ENCODE measurements at regions not wholly inside any gene's neighbourhood (a gene's known extent, or its start where the extent isn't known, plus 50 kb on each side); places are given as distances from the start of the nearest gene placed in this dataset.

DNA sequence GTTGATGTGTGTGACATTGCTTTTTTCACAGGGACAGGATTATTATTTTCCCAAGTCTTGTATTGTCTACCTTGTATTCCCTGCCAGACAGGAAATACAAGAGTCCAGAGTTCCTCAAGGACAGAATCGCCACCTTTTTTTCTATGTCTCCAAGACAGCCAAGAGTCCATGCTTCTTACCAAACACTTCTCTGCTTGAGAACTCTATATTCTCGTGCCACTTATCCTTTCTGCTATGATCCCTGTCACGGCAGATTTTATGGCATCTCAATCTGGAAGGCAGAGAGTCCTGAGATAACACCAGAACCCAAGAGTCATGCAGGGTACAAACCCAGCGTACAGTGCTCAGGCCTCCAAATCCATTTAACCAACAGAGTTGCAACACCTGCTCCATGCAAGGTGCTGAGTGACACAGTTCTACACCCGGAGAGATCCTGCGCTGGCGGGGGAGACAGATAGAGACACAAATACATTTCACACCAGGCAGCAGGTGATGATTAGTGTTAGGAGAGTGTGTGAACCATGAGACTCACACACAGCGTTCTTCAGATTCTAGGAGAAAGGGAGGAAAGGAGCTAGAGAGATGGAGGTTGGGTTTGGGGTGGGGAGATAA is 107.6 kb downstream of the NAV1 start:
- DNase-seq (ENCODE audit: low spot score in 2 of 2) (no peak), ATAC-seq (no peak)
- no peak overlapping the region for H3K27ac Mint-ChIP-seq
- H3K36me3 Mint-ChIP-seq: no peaks in the 10 kb centered on the region
- H3K9me3 Mint-ChIP-seq: no peaks in the 10 kb centered on the region

DNA sequence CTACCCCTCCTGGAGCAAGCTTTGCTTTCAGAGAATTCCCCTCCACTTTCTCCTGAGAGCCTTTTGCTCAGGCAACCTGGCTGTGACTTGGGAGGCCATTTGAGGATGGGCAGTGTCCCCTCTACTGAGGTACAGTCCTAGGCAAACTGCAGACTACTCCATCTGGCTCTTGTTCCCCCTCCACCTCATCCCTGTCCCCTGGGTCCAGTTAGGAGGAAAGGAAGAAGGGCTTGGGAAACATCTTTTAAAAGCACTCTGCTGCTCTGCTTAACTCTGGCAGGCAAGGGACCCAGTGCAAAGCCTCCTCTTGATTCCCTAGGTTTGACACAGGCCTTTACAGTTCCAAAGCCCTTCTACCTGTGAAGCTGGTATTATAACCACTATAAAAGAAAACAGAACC is 108.2 kb downstream of the NAV1 start:
- no peak for DNase-seq (ENCODE audit: low spot score in 2 of 2)
- no peaks in the 10 kb centered on the region for H3K9me3 Mint-ChIP-seq
- H3K27ac Mint-ChIP-seq: no peak overlapping the region
- no peak for ATAC-seq
- H3K36me3 Mint-ChIP-seq: no peaks in the 10 kb centered on the region

- H3K27ac Mint-ChIP-seq: no peak overlapping the region
- H3K9me3 Mint-ChIP-seq: no peaks in the 10 kb centered on the region
- ATAC-seq (no peak), DNase-seq (ENCODE audit: low spot score in 2 of 2) (no peak)
- no peaks in the 10 kb centered on the region for H3K36me3 Mint-ChIP-seq
These were observed 108.8 kb downstream of the NAV1 start for GRCh38 chr1:201647722-201648065.

DNA sequence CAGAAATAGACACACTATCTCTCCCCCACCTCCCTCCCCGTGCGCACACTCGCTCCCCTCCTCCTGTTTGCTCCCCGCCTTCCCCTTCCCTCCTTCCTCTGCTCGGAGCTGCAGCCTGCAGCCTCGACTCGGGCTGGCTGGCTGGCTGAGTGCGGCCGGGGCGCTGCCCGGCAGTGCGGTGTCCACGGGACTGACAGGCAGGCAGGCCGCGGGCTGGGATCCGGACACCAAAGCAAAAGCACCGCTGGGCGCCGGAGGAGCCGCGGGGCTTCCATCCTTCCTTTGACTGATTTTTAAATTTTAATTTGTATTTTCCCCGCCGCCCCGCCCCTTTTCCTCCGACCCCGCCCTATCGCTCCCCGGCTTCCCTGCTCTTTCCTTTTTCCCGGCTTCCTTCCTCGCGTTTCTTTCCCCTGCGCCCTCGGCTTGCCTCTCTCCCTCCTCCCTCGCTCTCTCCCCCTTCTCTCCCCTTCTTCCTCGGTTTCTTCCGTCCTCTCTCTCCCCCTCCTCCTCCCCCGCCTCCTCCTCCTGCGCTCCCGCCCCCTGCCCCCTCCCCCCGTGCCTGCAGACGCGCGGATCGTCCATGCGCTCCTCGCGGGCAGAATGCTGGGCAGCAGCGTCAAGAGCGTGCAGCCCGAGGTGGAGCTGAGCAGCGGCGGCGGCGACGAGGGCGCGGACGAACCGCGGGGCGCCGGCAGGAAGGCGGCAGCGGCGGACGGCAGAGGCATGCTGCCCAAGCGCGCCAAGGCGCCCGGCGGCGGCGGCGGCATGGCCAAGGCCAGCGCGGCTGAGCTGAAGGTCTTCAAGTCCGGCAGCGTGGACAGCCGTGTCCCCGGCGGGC is 109.4 kb downstream of the NAV1 start:
- Mint-ChIP-seq H3K27ac (no peak overlapping the region), H3K36me3 (no peaks in the 10 kb centered on the region), H3K9me3 (no peaks in the 10 kb centered on the region)
- ATAC-seq (peak in 1 of 2 donors; percentile 41), DNase-seq (ENCODE audit: low spot score in 2 of 2) (peak in 1 of 2 donors; percentile 14)

GRCh38 chr1:201648907-201649721 is 110.2 kb downstream of the NAV1 start:
- Mint-ChIP-seq H3K27ac (no peak overlapping the region), H3K9me3 (no peaks in the 10 kb centered on the region), H3K36me3 (no peaks in the 10 kb centered on the region)
- no peak for DNase-seq (ENCODE audit: low spot score in 2 of 2)
- ATAC-seq: no peak

- no peaks in the 10 kb centered on the region for H3K36me3 Mint-ChIP-seq
- peak; percentile 24 to 31 for ATAC-seq
- peak in 1 of 2 donors; percentile 9 for DNase-seq (ENCODE audit: low spot score in 2 of 2)
- H3K9me3 Mint-ChIP-seq: no peaks in the 10 kb centered on the region
- no peak overlapping the region for H3K27ac Mint-ChIP-seq
These were observed 111.1 kb downstream of the NAV1 start for GRCh38 chr1:201649761-201650622.

- H3K36me3 Mint-ChIP-seq: no peaks in the 10 kb centered on the region
- no peak for ATAC-seq
- no peak for DNase-seq (ENCODE audit: low spot score in 2 of 2)
- no peaks in the 10 kb centered on the region for H3K9me3 Mint-ChIP-seq
- no peak overlapping the region for H3K27ac Mint-ChIP-seq
These were observed 111.7 kb downstream of the NAV1 start for GRCh38 chr1:201650623-201650933.

- ATAC-seq (no peak), DNase-seq (ENCODE audit: low spot score in 2 of 2) (no peak)
- H3K27ac Mint-ChIP-seq: no peak overlapping the region
- no peaks in the 10 kb centered on the region for H3K9me3 Mint-ChIP-seq
- H3K36me3 Mint-ChIP-seq: no peaks in the 10 kb centered on the region
These were observed 113.3 kb downstream of the NAV1 start for GRCh38 chr1:201652181-201652580.

GRCh38 chr1:201653233-201653632 is 114.3 kb downstream of the NAV1 start:
- Mint-ChIP-seq H3K9me3 (no peaks in the 10 kb centered on the region), H3K27ac (no peak overlapping the region), H3K36me3 (no peaks in the 10 kb centered on the region)
- ATAC-seq: no peak
- no peak for DNase-seq (ENCODE audit: low spot score in 2 of 2)

DNA sequence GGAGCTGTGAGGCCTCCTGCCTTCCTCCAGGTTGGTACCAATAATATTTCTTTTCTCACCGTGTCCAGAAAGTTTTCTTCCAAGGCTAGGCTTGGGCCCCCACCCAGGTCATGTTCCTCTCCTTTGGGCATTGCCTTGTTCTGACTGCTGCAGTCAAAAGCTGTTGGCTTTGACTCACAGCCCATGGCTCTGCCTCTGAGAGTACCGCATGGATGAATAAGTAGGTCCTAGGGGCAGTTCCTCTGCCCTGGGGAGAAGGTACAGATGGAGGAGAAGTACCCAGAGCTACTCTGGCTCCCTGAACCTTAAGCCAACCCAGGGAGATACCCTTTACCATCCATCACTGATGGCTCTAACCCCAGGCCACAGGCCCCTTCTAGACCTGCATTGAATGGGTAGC is 115.0 kb downstream of the NAV1 start:
- Mint-ChIP-seq H3K9me3 (no peaks in the 10 kb centered on the region), H3K36me3 (no peaks in the 10 kb centered on the region)
- no peak for ATAC-seq

DNA sequence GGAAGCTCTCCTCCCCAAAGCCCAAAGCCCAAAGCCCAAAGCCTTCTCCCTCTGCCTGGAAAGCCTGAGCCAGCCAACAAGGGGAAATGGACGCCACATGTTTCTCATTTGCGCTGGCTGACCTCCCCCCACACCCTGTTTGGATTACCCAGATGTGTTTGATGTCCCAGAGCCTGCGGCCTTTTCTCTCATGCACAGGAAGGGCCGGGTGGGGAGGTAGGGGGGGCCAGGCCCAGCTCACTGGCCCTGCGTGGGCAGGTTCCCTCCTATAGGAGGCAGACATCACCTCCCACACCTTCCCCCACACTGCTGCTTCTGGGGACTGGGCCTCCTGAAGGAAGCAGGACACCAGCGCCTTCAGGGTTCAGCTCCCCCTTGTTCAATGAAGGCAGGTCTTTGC is 116.3 kb downstream of the NAV1 start:
- no peaks in the 10 kb centered on the region for H3K36me3 Mint-ChIP-seq
- ATAC-seq: no peak
- H3K27ac Mint-ChIP-seq: no peak overlapping the region

More for the DNA sequence above, 115.0 kb downstream of the NAV1 start:
- H3K27ac Mint-ChIP-seq: no peak overlapping the region
- no peak for DNase-seq (ENCODE audit: low spot score in 2 of 2)

DNA sequence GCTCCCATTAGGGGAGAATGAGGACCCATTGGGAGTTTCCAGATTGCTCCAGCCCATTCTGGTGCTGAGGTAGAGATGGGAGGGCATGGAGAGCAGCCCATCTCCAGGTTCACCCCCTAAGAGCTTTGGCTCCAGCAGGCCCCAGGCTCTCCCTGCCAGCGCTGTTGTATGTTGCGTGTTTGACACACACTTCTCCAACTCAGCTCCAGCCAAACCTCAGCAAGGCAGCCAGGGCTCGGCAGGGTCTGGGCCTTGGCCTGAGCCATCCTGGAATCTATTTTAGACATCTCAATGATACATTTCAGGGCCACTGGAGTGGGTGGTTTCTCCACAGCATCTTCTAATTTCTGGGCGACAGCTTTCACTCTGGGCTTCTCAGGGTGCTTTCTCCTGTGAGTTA is 117.0 kb downstream of the NAV1 start:
- ATAC-seq (no peak), DNase-seq (ENCODE audit: low spot score in 2 of 2) (no peak)
- no peaks in the 10 kb centered on the region for H3K9me3 Mint-ChIP-seq
- H3K27ac Mint-ChIP-seq: no peak overlapping the region
- H3K36me3 Mint-ChIP-seq: no peaks in the 10 kb centered on the region

More for the DNA sequence above, 116.3 kb downstream of the NAV1 start:
- no peak for DNase-seq (ENCODE audit: low spot score in 2 of 2)
- no peaks in the 10 kb centered on the region for H3K9me3 Mint-ChIP-seq

- Mint-ChIP-seq H3K9me3 (no peaks in the 10 kb centered on the region), H3K27ac (no peak overlapping the region), H3K36me3 (no peaks in the 10 kb centered on the region)
- DNase-seq (ENCODE audit: low spot score in 2 of 2): no peak
- no peak for ATAC-seq
These were observed 117.5 kb downstream of the NAV1 start for GRCh38 chr1:201656311-201657032.

DNA sequence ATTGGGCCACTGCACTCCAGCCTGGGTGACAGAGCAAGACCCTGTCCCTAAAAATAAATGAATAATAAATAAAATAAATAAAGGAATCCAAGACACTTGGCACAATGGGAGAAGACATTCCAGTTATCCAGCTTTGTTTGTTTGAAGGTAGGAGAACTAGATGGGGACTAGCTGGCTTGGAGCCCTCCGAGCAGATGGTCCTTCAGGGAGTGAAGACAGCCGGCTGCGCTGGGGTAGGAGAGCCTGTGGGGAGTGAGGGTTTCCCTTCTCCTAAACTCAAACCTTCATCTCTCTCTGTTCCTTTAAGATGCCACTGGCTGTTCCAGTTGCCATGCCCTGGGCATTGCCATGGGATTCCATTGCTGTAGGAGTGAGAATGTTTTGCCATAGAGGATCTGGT is 120.6 kb downstream of the NAV1 start:
- no peaks in the 10 kb centered on the region for H3K36me3 Mint-ChIP-seq
- H3K9me3 Mint-ChIP-seq: no peaks in the 10 kb centered on the region
- H3K27ac Mint-ChIP-seq: no peak overlapping the region
- DNase-seq (ENCODE audit: low spot score in 2 of 2) (no peak), ATAC-seq (no peak)

DNA sequence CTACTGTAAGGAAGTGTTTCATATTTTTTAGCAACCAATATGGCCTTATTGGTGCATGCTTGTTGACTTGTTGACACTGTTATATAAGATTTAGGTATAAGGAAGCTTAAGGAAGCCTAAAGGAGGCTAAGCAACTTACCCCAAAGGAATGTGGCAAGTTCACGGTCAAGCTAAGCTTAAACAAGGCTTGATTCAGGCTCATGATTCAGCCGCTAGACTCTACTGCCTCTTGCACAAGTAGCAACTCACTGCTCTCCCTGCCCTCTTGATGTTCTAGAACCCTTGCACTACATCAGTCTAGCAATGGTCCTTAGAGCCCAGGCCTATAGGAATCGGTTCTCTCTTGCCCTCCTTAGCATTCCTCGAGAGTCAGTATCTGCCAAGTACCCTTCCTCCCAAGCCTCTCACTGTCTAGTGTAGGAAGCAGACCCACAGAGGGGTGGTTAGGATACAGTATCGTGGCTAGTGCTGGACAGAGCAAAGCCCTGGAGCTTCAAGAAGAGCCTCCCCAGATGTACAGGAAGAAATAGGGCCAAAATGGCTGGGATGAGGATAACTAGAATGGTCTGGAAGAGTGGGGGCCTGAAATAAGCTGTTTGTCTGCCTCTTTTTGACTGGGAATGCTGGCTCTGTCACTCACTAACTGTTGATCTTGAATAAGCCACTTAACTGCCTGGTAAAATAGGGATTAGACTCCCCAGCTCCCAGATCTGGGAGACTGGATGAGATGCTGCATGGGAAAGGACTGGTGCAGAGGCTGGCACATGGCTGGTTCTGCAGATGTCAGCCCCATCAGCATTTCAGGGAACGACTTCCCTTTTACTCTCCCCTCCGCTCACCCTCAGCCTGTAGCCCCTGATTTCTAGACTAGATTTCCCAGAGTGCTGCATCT is 122.2 kb downstream of the NAV1 start:
- Mint-ChIP-seq H3K27ac (no peak overlapping the region), H3K9me3 (no peaks in the 10 kb centered on the region), H3K36me3 (no peaks in the 10 kb centered on the region)
- ATAC-seq (no peak), DNase-seq (ENCODE audit: low spot score in 2 of 2) (no peak)

Measured in activated naive CD4-positive, alpha-beta T cell treated with anti-CD3 and anti-CD28 coated beads, Interleukin-2, amount 50 U/mL, for 72 hours (primary cell).